Uterus (tissue), 2 donors: ENCODE measurements at regions not wholly inside any gene's neighbourhood (a gene's known extent, or its start where the extent isn't known, plus 50 kb on each side); places are given as distances from the start of the nearest gene placed in this dataset.

Experiments used
- POLR2A ChIP-seq, 2 donors: fragments of 450-650 bp; IDR thresholded peaks; one replicate each; pipeline ENCODE4 v1.6.1; 2016; ENCODE audit warnings: antibody characterized with exemption in 2 of 2, mild to moderate bottlenecking in 1 of 2, moderate library complexity in 1 of 2
- TF ChIP-seq, protein P1 (sequence below), 4 experiments: fragments of 200-600 bp in 2 of 4; fragments of 450-650 bp in 2 of 4; sonication (generic) in 2 of 4; IDR thresholded peaks; one replicate each; pipeline ENCODE4 v1.5.1; 2016 to 2019; ENCODE audit warnings: antibody characterized with exemption in 4 of 4, mild to moderate bottlenecking in 2 of 4, moderate library complexity in 1 of 4

DNA sequence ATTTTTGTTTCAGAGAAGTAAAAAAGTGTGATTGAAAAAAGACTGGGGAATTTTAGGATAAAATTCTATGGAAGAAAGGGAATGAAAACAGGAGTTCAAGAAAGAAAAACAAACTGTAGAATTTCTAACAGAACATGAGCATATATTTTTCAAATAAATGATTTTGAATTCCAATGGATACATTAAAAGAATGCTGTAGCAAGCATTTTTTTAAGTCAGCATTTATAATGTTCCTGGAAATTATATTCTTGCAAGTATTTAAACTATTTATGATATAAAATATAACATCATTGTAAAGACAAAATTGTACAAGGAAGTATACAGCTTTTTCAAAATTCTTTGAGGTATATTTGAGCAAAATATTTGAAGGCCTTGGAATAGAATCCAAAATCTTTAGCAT is 450.7 kb downstream of the AEBP2 start:
- TF ChIP-seq, protein P1, sequence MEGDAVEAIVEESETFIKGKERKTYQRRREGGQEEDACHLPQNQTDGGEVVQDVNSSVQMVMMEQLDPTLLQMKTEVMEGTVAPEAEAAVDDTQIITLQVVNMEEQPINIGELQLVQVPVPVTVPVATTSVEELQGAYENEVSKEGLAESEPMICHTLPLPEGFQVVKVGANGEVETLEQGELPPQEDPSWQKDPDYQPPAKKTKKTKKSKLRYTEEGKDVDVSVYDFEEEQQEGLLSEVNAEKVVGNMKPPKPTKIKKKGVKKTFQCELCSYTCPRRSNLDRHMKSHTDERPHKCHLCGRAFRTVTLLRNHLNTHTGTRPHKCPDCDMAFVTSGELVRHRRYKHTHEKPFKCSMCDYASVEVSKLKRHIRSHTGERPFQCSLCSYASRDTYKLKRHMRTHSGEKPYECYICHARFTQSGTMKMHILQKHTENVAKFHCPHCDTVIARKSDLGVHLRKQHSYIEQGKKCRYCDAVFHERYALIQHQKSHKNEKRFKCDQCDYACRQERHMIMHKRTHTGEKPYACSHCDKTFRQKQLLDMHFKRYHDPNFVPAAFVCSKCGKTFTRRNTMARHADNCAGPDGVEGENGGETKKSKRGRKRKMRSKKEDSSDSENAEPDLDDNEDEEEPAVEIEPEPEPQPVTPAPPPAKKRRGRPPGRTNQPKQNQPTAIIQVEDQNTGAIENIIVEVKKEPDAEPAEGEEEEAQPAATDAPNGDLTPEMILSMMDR (IDR thresholded peaks at IDR 0.05), result no peak
- TF ChIP-seq POLR2A (IDR thresholded peaks at IDR 0.05), result no peak
